ENCODE measurements at regions not wholly inside any gene's neighbourhood (a gene's known extent, or its start where the extent isn't known, plus 50 kb on each side); places are given as distances from the start of the nearest gene placed in this dataset.

DNA sequence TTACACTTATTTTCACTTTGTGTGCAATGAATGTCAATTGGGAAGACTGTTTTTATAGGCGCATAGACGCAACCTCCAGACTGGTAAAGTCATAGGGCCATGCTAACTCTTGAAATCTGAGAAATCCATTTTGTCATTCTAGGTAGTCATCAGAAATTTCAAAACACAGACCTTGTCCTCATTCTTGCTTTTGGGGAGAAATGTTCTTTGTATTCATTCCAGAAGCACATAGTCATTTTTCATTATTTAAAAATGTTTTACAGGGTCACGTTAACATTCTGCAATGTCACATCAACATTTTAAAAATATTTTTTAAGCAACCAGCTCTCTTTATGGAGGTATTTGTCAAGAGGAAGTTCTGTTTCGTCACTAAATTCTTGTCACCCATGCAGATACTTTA, 898.4 kb downstream of the PDCD6IP start:
- no peak for DNase-seq

DNA sequence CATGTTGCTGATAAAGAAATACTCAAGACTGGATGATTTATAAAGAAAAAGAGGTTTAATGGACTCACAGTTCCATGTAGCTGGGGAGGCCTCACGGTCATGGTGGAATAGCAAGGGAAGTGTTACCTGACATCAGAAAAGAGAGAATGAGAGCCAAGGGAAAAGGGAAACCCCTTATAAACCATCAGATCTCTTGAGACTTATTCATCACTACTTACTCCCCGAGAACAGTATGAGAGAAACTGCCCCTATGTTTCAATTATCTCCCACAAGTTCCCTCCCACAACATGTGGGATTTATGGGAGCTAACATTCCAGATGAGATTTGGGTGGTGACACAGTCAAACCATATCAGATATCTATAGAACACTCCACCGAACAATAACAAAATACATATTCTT, 904.6 kb downstream of the PDCD6IP start:
- no peak for DNase-seq

DNA sequence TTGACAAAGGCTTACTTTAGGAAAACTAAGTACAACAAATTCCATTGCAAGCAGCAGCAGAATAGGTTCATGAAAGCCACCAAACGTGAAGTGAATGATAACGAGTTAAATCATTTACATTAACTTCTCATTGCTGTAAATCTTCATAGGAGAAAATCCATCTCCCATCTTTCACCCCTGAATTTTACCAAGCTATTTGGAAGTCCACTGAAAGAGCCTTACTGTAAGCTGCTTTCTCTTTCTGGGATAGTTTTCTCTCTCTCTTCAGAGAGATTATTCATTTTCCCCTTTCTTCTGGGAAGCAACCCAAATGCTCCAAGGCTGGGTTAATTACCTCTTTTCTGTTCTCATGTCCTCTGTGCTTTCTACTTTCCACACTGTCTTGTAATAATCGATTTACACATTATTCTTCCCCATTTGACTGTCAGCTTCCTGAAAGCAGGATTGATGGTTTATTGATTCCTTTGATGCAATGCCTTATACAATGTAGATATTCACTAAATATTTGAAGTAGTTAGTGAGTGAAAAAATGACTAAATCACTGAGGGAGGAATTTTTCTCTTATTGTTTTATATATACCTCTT, 914.3 kb upstream of the ARPP21 start:
- DNase-seq = no peak

DNA sequence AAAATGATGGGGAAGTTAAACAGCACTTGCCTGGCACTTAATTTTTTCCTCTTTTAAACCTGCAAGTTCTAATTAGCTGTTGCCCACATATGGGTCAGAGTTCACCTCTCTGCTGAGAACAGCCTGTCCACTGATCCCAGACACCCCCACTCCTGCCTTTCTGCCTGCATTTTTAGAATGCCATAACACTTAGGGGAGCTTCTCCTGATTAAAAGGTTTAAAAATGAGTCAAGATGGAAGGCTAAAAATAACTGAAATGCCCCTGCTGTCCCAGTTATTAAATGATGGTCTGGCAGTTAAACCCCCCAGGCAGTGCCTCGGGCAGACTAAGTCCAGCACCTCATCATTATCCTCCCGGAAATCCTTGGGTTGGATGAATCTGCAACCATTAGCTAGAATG, 913.6 kb upstream of the ARPP21 start:
- no peak for DNase-seq

DNA sequence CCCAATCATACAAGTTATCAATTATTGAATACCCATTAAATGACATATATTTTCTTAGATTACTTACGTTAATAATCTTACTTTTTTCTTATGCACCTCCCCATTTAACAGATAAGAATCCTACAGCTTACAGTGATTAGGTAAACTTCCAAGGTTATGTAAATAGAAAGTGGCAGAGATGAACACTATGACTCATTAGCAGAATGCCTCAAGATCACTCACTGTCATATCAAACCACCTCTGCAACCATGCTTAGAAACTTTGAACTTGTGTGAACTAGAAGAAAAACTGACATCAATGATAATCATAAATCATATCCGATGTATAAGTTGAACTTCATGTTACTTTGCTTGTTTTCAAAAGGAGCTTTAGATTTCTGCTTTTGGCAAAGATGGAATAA, 911.6 kb upstream of the ARPP21 start:
- no peak for DNase-seq

DNA sequence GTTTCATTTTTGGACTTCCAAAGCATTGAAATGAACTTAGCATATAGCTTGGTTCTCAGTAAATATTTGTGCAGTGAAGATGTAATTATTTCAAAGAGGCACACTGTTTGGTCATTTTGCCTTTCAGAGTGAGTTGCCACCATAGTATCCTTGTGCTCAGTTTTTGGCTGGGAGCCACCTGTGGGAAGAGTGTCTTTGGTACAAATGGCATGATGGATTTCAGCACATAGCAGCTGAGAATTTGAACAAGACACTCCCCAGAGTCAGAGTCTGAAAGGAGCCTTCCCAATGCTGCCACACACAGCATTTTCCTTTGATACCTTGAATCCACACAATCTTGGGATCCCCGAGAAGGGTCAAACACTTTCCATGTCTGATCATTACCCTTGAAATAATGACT, 897.2 kb upstream of the ARPP21 start:
- no peak for DNase-seq

DNA sequence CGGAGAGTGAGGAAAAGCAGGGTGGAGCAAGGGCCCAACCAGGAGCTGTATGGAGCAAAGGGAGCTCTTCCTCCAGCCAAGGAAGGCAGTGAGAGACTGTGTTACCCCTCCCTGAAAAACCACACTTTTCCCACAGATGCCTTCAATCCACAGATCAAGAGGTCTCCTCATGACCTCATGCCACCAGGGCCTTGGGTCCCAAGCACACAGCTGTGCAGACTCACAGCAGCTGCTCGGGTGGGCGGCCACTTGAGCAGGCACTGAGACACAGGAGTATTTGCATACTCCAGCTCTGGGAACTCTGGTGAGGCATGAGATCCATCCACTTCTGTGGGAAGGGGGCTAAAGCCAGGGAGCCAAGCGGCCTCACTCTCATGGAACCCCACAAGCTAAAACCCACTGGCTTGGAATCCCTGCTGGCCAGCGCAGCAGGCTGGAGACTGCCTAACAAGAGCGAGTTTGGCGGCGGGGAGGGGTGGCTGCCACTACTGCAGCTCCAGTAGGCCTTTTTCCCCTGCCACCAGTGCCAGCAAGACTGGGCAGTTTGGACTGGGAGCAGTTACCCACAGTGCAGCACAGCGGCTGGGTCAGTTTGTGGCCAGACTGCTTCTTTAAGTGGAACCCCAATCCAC, 880.6 kb upstream of the ARPP21 start:
- no peak for DNase-seq

DNA sequence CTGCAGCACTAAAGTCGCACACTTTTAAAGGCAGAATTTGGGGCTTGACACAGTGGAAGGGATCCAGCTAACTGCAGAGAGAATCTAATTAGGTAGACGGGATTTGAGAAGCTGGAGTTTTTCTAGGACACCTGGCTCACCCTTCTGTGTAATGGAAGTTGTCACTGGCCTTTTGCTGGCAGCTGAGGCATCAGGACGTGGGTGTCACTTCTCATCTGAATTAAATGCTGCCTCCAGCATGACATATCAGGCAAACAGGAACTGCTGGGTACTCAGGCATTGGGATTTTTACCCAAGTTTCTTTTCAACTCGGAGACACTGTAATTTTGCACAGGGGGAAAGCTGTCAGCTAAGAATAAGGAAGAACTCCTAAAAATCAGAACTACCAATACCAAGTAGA, 861.9 kb upstream of the ARPP21 start:
- DNase-seq = no peak

DNA sequence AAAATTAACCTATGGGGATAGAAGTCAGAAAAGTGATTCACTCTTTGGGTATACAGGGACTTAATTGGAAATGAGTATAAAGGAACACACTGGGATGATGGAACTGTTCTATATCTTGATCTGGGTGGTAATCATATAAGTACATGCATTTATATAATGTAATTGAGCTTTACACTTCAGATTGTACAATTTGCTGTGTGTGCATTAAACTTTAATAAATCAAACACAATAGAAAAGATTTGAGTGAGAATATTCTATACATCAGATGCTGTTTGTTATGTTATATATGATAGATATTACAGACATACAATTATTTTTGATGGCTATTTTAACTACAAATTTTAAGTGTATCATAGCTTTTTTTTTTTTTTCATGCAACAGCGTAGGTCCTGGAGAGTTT, 860.2 kb upstream of the ARPP21 start:
- no peak for DNase-seq

DNA sequence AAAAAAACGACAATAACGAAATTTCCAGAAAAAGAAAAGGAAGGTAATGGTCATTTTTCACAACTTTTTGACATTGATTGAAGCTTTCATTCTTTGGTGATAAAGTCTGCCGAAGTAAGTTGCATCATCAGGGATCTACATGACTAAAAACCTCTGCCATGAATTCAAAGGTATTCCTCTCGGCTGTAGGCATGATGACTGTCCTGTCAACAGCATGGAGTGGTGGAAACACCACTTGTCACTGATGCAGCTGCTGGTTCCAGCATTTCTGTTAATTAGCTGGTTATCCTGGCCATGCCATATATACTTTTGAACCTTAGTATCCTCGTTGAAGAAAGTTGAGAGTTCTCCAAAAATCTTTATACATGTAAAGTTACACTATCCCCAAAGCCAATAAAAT, 859.0 kb upstream of the ARPP21 start:
- DNase-seq = no peak

DNA sequence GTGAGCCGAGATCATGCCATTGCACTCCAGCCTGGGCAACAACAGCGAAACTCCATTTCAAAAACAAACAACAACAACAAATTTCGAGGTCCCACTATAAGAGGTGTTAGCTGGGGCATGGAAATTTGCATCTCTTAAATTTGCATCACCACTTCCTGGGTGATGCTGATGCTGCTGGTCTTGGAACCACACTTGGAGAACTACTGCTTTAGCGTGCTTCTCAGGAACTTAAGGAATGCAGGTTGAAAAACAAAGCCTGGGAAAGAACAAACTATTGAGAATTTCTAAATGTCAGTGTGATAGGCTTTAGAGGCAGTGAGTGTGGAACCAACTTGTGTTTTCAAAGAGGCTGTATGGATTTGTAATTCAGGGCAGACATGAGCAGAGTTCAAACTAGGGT, 858.4 kb upstream of the ARPP21 start:
- DNase-seq = no peak

DNA sequence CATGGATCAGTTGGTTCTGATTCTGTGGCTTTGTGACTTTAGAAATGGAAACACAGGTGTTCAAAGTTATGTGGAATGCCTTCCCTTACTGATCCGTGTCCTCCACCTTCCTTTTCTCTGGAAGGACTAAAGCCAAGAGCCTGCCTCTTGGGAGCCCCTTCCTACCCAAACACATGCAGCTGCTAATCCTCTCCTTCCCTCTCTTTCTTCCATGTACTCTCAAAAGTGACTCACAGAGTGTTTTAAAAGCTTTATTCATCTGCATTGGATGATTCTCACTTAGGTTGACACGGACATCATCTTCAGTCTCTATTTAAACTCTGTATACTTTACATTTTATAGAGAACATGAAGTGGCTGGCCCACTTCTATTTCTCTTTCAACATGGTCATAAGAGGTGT, 856.5 kb upstream of the ARPP21 start:
- no peak for DNase-seq

DNA sequence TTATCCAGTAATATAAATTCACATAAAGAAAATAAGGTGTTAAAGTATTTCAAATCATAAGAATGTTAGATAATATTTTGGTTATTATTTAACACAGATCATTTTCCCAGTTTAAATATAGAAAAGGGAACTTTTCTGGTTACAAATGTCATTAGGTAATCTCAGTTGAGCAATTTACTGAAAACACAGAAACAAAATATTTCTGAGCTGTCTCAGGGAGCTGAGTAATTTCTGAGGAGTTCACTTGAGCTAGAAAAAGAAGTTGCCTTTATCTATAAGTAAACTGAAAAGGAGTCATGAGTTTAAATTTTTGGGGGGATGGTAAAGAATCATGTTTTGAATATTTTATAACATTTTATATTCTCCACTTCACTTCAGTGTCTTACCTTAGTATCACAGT, 855.4 kb upstream of the ARPP21 start:
- DNase-seq = no peak

DNA sequence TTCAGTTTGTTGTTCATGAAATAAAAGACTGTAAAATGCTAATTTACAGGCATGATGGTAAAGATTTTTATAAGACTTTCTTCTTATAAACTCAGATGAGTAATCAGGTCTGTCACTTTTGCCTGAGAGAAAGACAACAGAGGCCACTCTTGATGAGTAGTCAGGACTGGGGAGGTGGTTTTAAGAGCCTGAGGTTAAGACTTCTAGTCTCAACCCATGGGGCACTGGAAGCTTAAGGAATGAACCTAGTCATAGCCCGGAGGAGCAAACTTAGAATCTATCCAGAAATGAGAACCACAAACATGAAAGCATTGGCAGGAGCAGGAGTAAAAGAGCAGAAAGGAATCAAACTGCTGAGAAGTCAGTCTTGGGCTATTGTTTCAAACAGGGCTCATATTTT, 846.3 kb upstream of the ARPP21 start:
- DNase-seq = no peak

DNA sequence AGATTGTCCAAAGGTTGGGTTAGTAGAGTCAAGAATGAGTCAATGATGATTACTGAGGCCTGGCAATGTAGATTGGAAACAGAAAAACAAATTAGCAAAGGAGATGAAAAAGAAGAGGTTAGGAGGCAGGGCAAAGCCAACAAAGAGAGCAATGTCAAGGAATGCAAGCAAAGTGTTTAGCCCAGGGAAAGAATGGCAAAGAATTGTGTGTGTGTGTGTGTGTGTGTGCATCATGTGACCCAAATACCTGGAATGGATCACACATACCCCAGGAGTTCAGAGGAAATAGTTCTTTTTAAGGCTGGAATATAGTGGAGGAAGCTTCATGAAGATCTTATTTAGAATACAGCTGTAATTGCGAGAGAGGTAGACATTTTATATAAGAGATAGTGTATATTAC, 831.7 kb upstream of the ARPP21 start:
- DNase-seq = no peak

DNA sequence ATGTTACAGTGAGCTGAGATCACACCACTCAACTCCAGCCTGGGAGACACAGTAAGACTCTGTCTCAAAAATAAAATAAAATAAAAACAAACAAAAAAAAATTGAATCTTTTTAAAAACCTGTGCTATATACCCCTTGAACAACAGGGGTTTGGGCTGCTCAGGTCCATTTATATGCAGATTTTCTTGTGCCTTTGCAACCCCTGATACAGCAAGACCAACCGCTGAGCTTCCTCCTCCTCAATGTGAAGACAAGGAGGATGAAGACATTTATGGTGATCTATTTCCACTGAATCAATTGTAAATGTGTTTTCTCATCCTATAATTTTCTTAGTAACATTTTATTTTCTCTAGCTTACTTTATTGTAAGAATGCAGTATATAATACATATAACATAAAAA, 831.0 kb upstream of the ARPP21 start:
- no peak for DNase-seq

DNA sequence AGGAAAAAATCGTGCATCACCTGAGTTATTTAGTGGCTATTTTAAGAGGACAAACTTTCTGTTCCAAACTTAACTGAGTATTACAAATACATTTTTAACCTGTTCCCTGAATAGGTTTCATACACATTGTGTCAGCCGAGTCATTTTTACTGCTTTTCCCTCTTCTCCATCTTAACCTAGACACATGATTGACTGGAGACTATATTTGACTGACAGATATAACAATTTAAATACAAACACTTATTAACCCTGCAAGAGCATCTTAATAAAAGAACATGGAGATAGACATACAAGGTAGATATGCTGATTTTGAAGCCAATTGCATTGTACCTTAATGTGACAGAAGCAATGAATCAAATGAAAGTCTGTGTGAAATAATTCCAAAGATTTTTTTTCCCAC, 810.5 kb upstream of the ARPP21 start:
- no peak for DNase-seq

DNA sequence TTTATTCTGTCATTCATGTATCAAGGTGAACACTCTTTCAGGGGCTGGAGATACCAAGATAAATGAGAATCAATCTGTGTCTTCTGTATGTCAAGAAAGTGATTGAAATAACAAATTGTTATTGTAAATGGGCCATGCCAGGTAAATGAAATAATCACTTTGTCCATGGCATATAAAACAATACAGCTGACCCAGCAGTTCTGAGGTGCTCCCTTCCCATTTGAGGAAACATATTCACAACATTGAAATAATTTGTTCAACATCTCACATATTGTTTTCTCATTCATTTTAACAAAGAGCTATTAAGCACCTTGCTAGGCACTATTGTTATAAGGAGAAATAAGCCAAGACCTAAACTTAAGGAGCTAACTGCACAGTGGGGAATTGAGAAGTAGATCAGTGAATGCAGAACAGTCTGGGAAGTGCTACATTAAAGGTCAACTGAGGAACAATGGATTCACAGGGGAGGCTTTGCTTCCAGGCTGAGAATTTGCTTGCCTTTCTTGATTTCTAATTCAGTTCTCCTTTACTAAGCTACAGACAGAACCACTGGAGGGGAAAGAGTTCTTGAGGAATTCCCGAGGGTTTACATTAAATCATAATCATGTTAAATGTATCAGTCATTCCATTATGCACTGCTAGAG, 806.3 kb upstream of the ARPP21 start:
- DNase-seq = no peak

DNA sequence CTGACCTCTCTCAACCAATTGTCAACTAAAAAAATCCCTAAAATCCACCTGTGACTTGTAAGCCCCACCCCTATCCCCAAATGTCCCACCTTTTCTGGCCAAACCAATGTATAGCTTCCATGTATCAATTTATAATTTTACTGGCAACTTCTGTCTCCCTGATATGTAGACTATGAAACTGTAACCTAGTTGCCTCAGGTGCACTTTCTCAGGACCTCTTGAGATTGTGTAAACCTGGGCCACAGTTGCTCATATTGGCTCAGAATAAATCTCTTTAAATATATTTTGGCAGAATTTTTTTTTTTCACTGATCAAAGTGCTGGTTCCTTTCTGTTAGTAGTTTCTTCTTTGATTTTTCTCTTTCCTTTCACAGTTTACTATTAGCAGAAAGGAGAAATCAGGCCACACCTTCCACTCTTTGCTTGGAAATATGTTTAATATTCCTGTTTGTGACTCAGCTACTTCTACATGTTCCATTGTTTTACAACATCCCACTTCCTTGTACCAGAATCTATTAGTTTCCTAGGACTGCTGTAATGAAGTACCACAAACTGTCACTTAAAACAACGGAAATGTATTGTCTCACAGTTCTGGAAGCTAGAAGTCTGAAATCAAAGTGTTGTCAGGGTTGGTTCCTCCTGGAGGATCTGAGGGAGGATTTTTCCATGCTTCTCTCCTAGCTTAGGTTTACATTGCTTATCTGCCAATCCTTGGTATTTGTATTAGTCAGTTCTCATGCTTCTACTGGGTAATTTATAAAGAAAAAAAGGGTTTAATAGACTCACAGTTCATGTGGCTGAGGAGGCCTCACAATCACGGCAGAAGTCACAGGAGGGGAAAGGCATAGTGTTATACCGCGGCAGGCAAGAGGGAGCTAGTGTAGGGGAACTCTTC, 801.2 kb upstream of the ARPP21 start:
- no peak for DNase-seq

DNA sequence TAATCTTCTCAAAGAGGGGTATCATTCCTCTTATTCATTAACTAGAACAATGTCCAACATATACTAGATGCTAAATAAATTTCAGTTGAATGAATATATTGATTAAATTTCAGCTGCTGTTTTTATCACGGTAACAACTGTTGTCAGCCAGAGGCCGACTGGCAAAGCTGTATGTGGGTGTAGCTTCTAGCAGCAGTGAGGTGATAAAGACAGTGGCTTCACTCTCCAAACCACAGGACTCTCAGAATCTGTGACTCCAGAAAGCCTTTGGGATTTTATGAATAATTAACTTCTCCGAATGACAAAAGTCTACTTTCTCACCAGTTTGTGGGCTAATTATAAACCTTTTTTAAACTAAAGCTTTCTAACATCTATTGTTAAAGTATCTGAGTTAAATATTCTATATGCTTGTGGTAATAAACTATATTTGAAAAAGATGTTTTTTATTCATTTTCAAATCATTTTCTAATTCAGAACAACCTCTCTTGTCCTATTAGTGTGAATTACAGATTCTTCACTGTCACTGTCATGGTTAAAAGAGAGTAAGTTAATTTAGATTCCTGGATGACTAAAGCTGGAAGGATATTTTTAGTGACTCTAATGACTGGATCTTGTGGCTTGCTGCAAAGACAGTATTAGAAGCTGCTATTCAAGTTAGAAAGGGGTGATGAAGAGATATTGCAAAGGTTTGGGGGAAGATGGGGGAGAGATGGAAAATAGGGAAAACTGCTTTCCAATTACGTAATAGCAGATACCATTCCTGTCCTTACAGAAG, 796.4 kb upstream of the ARPP21 start:
- DNase-seq = no peak

DNA sequence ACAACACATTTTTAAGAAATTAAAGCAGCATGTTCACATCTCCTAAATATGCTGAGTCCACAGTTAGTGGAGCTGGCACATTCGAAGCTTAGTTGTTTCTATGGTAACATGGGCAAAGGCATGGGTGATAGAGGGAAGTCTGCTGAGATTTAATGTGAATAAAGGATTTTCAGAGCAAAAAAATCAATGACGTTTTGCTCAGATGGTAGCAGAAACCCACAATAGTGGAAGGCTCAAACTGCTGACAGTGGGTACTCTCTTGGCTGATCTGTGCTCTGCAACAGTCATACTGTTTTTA, 795.1 kb upstream of the ARPP21 start:
- no peak for DNase-seq

DNA sequence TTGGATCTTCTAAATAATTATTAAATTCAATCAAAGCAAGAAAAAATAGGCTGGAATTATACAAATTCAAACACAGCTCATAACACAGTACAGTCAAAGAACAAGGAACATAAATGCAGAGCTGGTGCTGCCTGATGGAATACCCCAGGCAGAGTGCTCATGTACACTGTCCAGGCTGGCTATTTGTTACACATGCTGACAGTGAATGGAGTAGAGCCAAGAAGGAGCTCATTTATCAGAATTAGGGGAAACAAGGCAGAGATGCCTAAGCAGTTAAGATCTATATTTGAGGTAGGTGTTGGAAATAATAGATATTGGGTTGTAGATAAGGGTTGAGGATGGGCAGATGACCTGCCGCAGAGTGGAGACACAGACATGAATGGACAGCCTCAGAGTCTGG, 788.2 kb upstream of the ARPP21 start:
- no peak for DNase-seq

DNA sequence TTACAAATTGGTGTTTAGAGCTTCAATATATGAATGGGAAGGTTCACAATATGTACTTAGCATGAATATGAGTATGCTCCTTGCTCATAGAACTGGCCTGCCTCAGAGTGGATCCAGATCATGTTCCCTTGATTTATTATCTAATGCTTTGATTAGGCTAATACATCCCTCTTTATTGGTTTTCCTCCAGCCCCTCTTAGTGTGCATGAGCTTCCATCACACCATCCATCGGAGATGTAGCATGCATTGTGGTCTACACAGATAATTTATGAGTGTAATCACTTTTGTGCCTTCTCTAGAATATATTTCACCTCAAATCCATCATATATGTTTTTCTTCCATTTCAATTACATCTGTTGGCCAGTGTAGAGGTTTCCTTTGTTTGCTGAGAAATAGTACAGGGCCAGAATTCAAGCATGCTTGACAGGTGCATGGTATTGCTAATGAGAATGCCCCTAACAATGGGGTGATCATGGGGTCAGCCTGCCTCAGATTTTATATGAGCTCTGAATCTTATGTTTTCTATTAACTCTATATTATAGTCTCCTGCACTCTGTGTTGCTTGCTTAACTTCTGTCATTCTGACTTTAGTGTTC, 786.4 kb upstream of the ARPP21 start:
- no peak for DNase-seq

Data from stimulated activated CD4-positive, alpha-beta T cell treated with anti-CD3 and anti-CD28 coated beads, Interleukin-15, amount 100 ng/mL, for 24 hours (primary cell).